ENCODE measurements at regions not wholly inside any gene's neighbourhood (a gene's known extent, or its start where the extent isn't known, plus 50 kb on each side); places are given as distances from the start of the nearest gene placed in this dataset.

GRCh38 chr5:39515881-39516280 is 91.1 kb upstream of the DAB2 start:
- H3K4me3 ChIP-seq (replicated peaks in 1 of 4; ENCODE audit: control extremely low read depth in 1 of 4, insufficient read depth in 1 of 4, low read depth in 3 of 4, low read length in 4 of 4): no peak overlapping the region
- H3K4me1 ChIP-seq (ENCODE audit: control insufficient read depth, extremely low read depth, insufficient read depth, low read length): peaks cover 6% of the 10 kb centered on the region
- H3K36me3 ChIP-seq (ENCODE audit: control insufficient read depth, insufficient read depth, low read length): no peaks in the 10 kb centered on the region
- H3K27me3 ChIP-seq (ENCODE audit: control insufficient read depth, insufficient read depth, low read length): no peaks in the 10 kb centered on the region
- no peak overlapping the region for H3K9ac ChIP-seq (ENCODE audit: insufficient read depth, low read length)
- no peak overlapping the region for H3K4me2 ChIP-seq (ENCODE audit: extremely low read depth, insufficient read depth, low read length)
- no peaks in the 10 kb centered on the region for H3K9me3 ChIP-seq (ENCODE audit: control insufficient read depth, insufficient read depth, low read depth, low read length)
- no peak overlapping the region for H2AFZ ChIP-seq (ENCODE audit: low read length)
- DNase-seq (ENCODE audit: low read depth in 2 of 2): no peak
- TF ChIP-seq CTCF (conservative IDR thresholded peaks at IDR 0.05 in 1 of 2, IDR thresholded peaks at IDR 0.05 in 1 of 2; ENCODE audit: low read depth in 1 of 2, low read length in 2 of 2) (no peak), EZH2 (IDR thresholded peaks at IDR 0.05; ENCODE audit: low read length, missing control alignments) (no peak)
- H3K79me2 ChIP-seq (ENCODE audit: control insufficient read depth, insufficient read depth, low read length): no peaks in the 10 kb centered on the region
- no peaks in the 10 kb centered on the region for H4K20me1 ChIP-seq (ENCODE audit: control insufficient read depth, extremely low read depth, insufficient read depth, low read length)
- H3K27ac ChIP-seq (ENCODE audit: insufficient read depth, low read length): no peak overlapping the region

GRCh38 chr5:39513236-39513635 is 88.5 kb upstream of the DAB2 start:
- peak in 1 of 2 donors; percentile 74 for DNase-seq (ENCODE audit: low read depth in 2 of 2)

GRCh38 chr5:39506211-39506610 is 81.4 kb upstream of the DAB2 start:
- DNase-seq (ENCODE audit: low read depth in 2 of 2): no peak
- Histone ChIP-seq H3K4me3 (replicated peaks in 1 of 4; ENCODE audit: control extremely low read depth in 1 of 4, insufficient read depth in 1 of 4, low read depth in 3 of 4, low read length in 4 of 4) (no peak overlapping the region), H3K4me2 (ENCODE audit: extremely low read depth, insufficient read depth, low read length) (no peak overlapping the region), H3K9ac (ENCODE audit: insufficient read depth, low read length) (no peak overlapping the region), H3K4me1 (ENCODE audit: control insufficient read depth, extremely low read depth, insufficient read depth, low read length) (peaks cover 18% of the 10 kb centered on the region), H3K27ac (ENCODE audit: insufficient read depth, low read length) (no peak overlapping the region), H3K79me2 (ENCODE audit: control insufficient read depth, insufficient read depth, low read length) (no peaks in the 10 kb centered on the region), H4K20me1 (ENCODE audit: control insufficient read depth, extremely low read depth, insufficient read depth, low read length) (no peaks in the 10 kb centered on the region), H3K36me3 (ENCODE audit: control insufficient read depth, insufficient read depth, low read length) (no peaks in the 10 kb centered on the region), H2AFZ (ENCODE audit: low read length) (no peak overlapping the region), H3K9me3 (ENCODE audit: control insufficient read depth, insufficient read depth, low read depth, low read length) (no peaks in the 10 kb centered on the region), H3K27me3 (ENCODE audit: control insufficient read depth, insufficient read depth, low read length) (no peaks in the 10 kb centered on the region)
- TF ChIP-seq CTCF (conservative IDR thresholded peaks at IDR 0.05 in 1 of 2, IDR thresholded peaks at IDR 0.05 in 1 of 2; ENCODE audit: low read depth in 1 of 2, low read length in 2 of 2) (no peak), EZH2 (IDR thresholded peaks at IDR 0.05; ENCODE audit: low read length, missing control alignments) (no peak)

More at GRCh38 chr5:39513236-39513635, 88.5 kb upstream of the DAB2 start:
- H3K27ac ChIP-seq (ENCODE audit: insufficient read depth, low read length): no peak overlapping the region
- no peak overlapping the region for H3K4me3 ChIP-seq (replicated peaks in 1 of 4; ENCODE audit: control extremely low read depth in 1 of 4, insufficient read depth in 1 of 4, low read depth in 3 of 4, low read length in 4 of 4)
- no peak overlapping the region for H3K9ac ChIP-seq (ENCODE audit: insufficient read depth, low read length)
- no peaks in the 10 kb centered on the region for H3K9me3 ChIP-seq (ENCODE audit: control insufficient read depth, insufficient read depth, low read depth, low read length)
- no peaks in the 10 kb centered on the region for H3K27me3 ChIP-seq (ENCODE audit: control insufficient read depth, insufficient read depth, low read length)
- H4K20me1 ChIP-seq (ENCODE audit: control insufficient read depth, extremely low read depth, insufficient read depth, low read length): no peaks in the 10 kb centered on the region
- H3K36me3 ChIP-seq (ENCODE audit: control insufficient read depth, insufficient read depth, low read length): no peaks in the 10 kb centered on the region
- no peaks in the 10 kb centered on the region for H3K4me1 ChIP-seq (ENCODE audit: control insufficient read depth, extremely low read depth, insufficient read depth, low read length)
- no peak overlapping the region for H3K4me2 ChIP-seq (ENCODE audit: extremely low read depth, insufficient read depth, low read length)
- no peak overlapping the region for H2AFZ ChIP-seq (ENCODE audit: low read length)
- no peaks in the 10 kb centered on the region for H3K79me2 ChIP-seq (ENCODE audit: control insufficient read depth, insufficient read depth, low read length)
- no peak for TF ChIP-seq CTCF (conservative IDR thresholded peaks at IDR 0.05 in 1 of 2, IDR thresholded peaks at IDR 0.05 in 1 of 2; ENCODE audit: low read depth in 1 of 2, low read length in 2 of 2)
- TF ChIP-seq EZH2 (IDR thresholded peaks at IDR 0.05; ENCODE audit: low read length, missing control alignments): no peak

Data from fibroblast of lung (primary cell).